Mesothelial cell of epicardium (in vitro differentiated cells): ENCODE measurements at regions not wholly inside any gene's neighbourhood (a gene's known extent, or its start where the extent isn't known, plus 50 kb on each side); places are given as distances from the start of the nearest gene placed in this dataset.
A peak's percentile ranks its signal among the peaks of the same experiment; 100 is the strongest.

Experiments used
- DNase-seq, 2 experiments: peaks; one replicate each; pipeline ENCODE4 v3.0.0; 2021; ENCODE audit warnings: low spot score in 2 of 2; ENCODE audit not compliant: unreplicated experiment in 2 of 2
- H3K27ac Mint-ChIP-seq: 2 replicates; pipeline ENCODE4 v1.8.0; 2021; ENCODE audit warnings: mixed read lengths
- H3K27me3 Mint-ChIP-seq: 2 replicates; pipeline ENCODE4 v1.8.0; 2021; ENCODE audit warnings: low read depth, mixed read lengths
- H3K36me3 Mint-ChIP-seq: 2 replicates; pipeline ENCODE4 v1.8.0; 2021; ENCODE audit warnings: mixed read lengths
- H3K4me1 Mint-ChIP-seq: 2 replicates; pipeline ENCODE4 v1.8.0; 2021; ENCODE audit warnings: mixed read lengths
- H3K4me3 Mint-ChIP-seq: 2 replicates; pipeline ENCODE4 v1.8.0; 2021; ENCODE audit warnings: mild to moderate bottlenecking, moderate library complexity, mixed read lengths
- H3K9me3 Mint-ChIP-seq: 2 replicates; pipeline ENCODE4 v1.8.0; 2021; ENCODE audit warnings: mixed read lengths
- CTCF ChIP-seq: fragments of 200-600 bp; sonication (generic); IDR thresholded peaks from one replicate; pipeline ENCODE4 v1.5.0; 2021; ENCODE audit warnings: antibody characterized with exemption; ENCODE audit not compliant: unreplicated experiment

GRCh38 chr9:86796666-86797065 is 150.6 kb downstream of the GAS1 start:
- H3K4me3 Mint-ChIP-seq, result no peak overlapping the region
- H3K36me3 Mint-ChIP-seq, result no peaks in the 10 kb centered on the region
- no peaks in the 10 kb centered on the region for H3K9me3 Mint-ChIP-seq
- H3K4me1 Mint-ChIP-seq, result peaks cover 61% of the 10 kb centered on the region
- DNase-seq, result no peak
- no peak for TF ChIP-seq CTCF
- H3K27me3 Mint-ChIP-seq, result no peaks in the 10 kb centered on the region
- peak overlapping the region; percentile 48 for H3K27ac Mint-ChIP-seq

- Mint-ChIP-seq H3K4me3 (peak overlapping the region; percentile 8), H3K27ac (peak overlapping the region; percentile 99), H3K36me3 (no peaks in the 10 kb centered on the region), H3K27me3 (no peaks in the 10 kb centered on the region), H3K4me1 (peaks cover 54% of the 10 kb centered on the region), H3K9me3 (no peaks in the 10 kb centered on the region)
- TF ChIP-seq CTCF, result no peak
- DNase-seq, result no peak
Observed at GRCh38 chr9:86795823-86796553, 151.3 kb downstream of the GAS1 start.

GRCh38 chr9:86795047-86795442 is 152.3 kb downstream of the GAS1 start:
- no peak for DNase-seq
- H3K27me3 Mint-ChIP-seq, result no peaks in the 10 kb centered on the region
- peak overlapping the region; percentile 99 for H3K27ac Mint-ChIP-seq
- H3K4me3 Mint-ChIP-seq, result peak overlapping the region; percentile 39
- TF ChIP-seq CTCF, result no peak
- no peaks in the 10 kb centered on the region for H3K36me3 Mint-ChIP-seq
- peaks cover 56% of the 10 kb centered on the region for H3K4me1 Mint-ChIP-seq
- H3K9me3 Mint-ChIP-seq, result no peaks in the 10 kb centered on the region

DNA sequence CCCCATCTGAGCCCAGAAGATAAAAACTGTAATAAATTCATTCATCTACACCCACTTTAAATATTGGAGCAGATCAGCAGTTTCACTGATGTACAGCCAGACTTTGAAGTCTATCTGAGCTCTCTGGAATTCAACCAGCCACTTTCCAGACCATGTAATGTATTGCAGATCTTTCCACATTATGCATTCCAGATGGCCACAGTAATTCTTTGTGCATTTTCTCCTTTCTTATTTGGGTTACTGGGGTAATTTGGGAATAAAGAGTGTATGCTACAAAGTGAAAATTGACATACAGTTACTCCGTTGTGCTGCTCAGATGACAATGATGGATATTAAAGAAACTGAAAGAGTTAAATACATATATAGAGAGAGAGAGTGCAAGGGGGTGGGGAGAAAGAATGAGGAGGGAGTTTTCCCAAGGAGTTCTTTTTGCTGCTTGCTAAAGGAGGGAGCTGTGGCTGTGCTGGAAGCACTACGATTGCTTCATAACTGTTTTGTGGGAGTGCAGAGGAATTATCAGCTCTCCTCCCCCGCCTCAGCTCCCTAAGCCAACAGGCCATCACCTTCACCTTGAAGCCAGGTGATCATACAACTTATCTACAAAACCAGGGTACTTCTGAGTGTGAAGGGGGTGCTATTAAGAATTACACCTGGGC is 152.8 kb downstream of the GAS1 start:
- Mint-ChIP-seq H3K4me1 (peaks cover 61% of the 10 kb centered on the region), H3K27me3 (no peaks in the 10 kb centered on the region), H3K27ac (peak overlapping the region; percentile 99), H3K4me3 (peak overlapping the region; percentile 39), H3K9me3 (no peaks in the 10 kb centered on the region), H3K36me3 (no peaks in the 10 kb centered on the region)
- no peak for TF ChIP-seq CTCF
- DNase-seq, result no peak

- H3K4me1 Mint-ChIP-seq, result peaks cover 64% of the 10 kb centered on the region
- no peak overlapping the region for H3K4me3 Mint-ChIP-seq
- TF ChIP-seq CTCF, result no peak
- H3K27me3 Mint-ChIP-seq, result no peaks in the 10 kb centered on the region
- no peaks in the 10 kb centered on the region for H3K36me3 Mint-ChIP-seq
- no peak for DNase-seq
- no peak overlapping the region for H3K27ac Mint-ChIP-seq
- H3K9me3 Mint-ChIP-seq, result no peaks in the 10 kb centered on the region
Observed at GRCh38 chr9:86792136-86792535, 155.2 kb downstream of the GAS1 start.
